MCF 10A (cell line): ENCODE measurements at regions not wholly inside any gene's neighbourhood (a gene's known extent, or its start where the extent isn't known, plus 50 kb on each side); places are given as distances from the start of the nearest gene placed in this dataset.
"Not testable (repeated sequence)": the region's sequence is repeated elsewhere in the genome, so short reads cannot be mapped to it uniquely, and the experiment has no call there.

ENCODE experiments used
- BruUV-seq: library from RNA; stranded (reverse); fragments of 400-500 nt; replicated peaks from 2 replicates; lab custom pipeline; 2021; lab: Mats Ljungman, UMichigan
- CTCF ChIA-PET: fragments of 300-600 bp; sonication (Branson Sonifier 250); formaldehyde crosslinking; extraction: SDS; loops from one replicate; lab custom pipeline; 2021; ENCODE audit warnings: antibody characterized with exemption, inconsistent platforms; lab: Yijun Ruan, JAX
- POLR2A ChIA-PET: fragments of 300-600, 350-650 bp; sonication (Branson Sonifier 250); formaldehyde crosslinking; extraction: SDS; loops from one replicate; lab custom pipeline; 2020; ENCODE audit warnings: antibody characterized with exemption, inconsistent platforms; lab: Yijun Ruan, JAX
- DNase-seq: peaks from one replicate; pipeline ENCODE4 v3.0.0-alpha.2; 2018; ENCODE audit not compliant: unreplicated experiment
- H3K27ac Mint-ChIP-seq: one replicate; pipeline ENCODE4 v1.8.0; 2022; ENCODE audit warnings: mild to moderate bottlenecking, low read depth, mixed read lengths; ENCODE audit not compliant: unreplicated experiment
- H3K27me3 Mint-ChIP-seq: one replicate; pipeline ENCODE4 v1.8.0; 2022; ENCODE audit warnings: mixed read lengths; ENCODE audit not compliant: insufficient read depth, unreplicated experiment
- H3K36me3 Mint-ChIP-seq: one replicate; pipeline ENCODE4 v1.8.0; 2022; ENCODE audit warnings: mild to moderate bottlenecking, moderate library complexity, mixed read lengths; ENCODE audit not compliant: insufficient read depth, unreplicated experiment
- H3K4me1 Mint-ChIP-seq: one replicate; pipeline ENCODE4 v1.8.0; 2022; ENCODE audit warnings: mixed read lengths; ENCODE audit not compliant: insufficient read depth, unreplicated experiment
- H3K4me3 Mint-ChIP-seq: one replicate; pipeline ENCODE4 v1.8.0; 2022; ENCODE audit warnings: mild to moderate bottlenecking, moderate library complexity, mixed read lengths; ENCODE audit not compliant: unreplicated experiment
- H3K9me3 Mint-ChIP-seq: one replicate; pipeline ENCODE4 v1.8.0; 2022; ENCODE audit warnings: mixed read lengths; ENCODE audit not compliant: unreplicated experiment
- intact Hi-C: fragments of 100-400 bp; cut with micrococcal nuclease; formaldehyde crosslinking; loops from 2 replicates; pipeline ENCODE4 v1.14.1; 2022
- TF ChIP-seq, protein P1 (sequence below): fragments of 200-600 bp; IDR thresholded peaks from one replicate; pipeline ENCODE4 v1.8.0; 2022; ENCODE audit warnings: antibody characterized with exemption, mild to moderate bottlenecking; ENCODE audit not compliant: unreplicated experiment

DNA sequence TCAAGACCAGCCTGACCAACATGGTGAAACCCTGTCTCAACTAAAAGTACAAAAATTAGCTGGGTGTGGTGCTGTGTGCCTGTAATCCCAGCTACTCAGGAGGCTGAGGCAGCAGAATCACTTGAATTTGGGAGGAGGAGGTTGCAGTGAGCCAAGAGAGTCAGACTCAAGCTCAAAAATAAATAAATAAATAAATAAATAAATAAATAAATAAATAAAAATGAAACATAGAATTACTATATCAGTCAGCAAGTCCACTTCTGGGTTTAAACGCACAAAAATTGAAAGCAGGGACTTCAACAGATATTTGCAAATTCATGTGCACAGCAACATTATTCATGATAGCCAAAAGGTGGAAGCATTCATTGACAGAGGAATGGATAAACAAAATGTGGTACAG lies 875.2 kb upstream of the ALG10B start:
- H3K27me3 Mint-ChIP-seq, H3K27ac Mint-ChIP-seq, DNase-seq, CTCF ChIA-PET, H3K36me3 Mint-ChIP-seq, BruUV-seq, intact Hi-C loops, H3K4me1 Mint-ChIP-seq, H3K4me3 Mint-ChIP-seq, POLR2A ChIA-PET: not testable (repeated sequence)
- H3K9me3 Mint-ChIP-seq: peaks cover 17% of the 10 kb centered on the region

GRCh38 chr12:37455646-37456045 lies 860.9 kb upstream of the ALG10B start:
- H3K27me3 Mint-ChIP-seq, H3K9me3 Mint-ChIP-seq, H3K4me1 Mint-ChIP-seq, DNase-seq, BruUV-seq, CTCF ChIA-PET, H3K27ac Mint-ChIP-seq, H3K36me3 Mint-ChIP-seq, intact Hi-C loops, H3K4me3 Mint-ChIP-seq, POLR2A ChIA-PET: not testable (repeated sequence)

DNA sequence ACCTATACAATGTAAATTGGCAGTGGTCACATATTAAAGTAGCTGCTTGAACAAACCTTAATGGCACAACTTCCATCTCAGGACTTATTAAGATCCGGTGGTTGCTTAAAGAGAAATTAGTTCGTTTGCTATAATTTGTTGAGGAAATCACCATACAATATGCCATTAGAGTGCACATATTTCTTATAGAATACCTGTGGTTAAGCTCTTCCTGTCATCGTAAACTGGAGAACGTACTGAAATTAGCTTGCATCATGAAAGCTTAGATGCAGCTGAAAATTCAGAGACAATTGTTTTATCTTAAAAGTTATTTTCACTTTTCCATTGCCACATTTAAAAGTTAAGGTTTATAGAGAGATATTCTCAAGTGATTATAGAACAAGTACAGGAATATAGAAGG lies 818.6 kb upstream of the ALG10B start:
- BruUV-seq, CTCF ChIA-PET, intact Hi-C loops, H3K27me3 Mint-ChIP-seq, H3K4me3 Mint-ChIP-seq, H3K36me3 Mint-ChIP-seq, H3K4me1 Mint-ChIP-seq, H3K27ac Mint-ChIP-seq, POLR2A ChIA-PET, H3K9me3 Mint-ChIP-seq, DNase-seq: not testable (repeated sequence)

GRCh38 chr12:37510256-37510655 lies 806.3 kb upstream of the ALG10B start:
- H3K4me1 Mint-ChIP-seq, BruUV-seq, intact Hi-C loops, POLR2A ChIA-PET, H3K27me3 Mint-ChIP-seq, H3K4me3 Mint-ChIP-seq, CTCF ChIA-PET, H3K27ac Mint-ChIP-seq, H3K36me3 Mint-ChIP-seq, DNase-seq: not testable (repeated sequence)
- H3K9me3 Mint-ChIP-seq: peaks cover 18% of the 10 kb centered on the region

- H3K9me3 Mint-ChIP-seq: peaks cover 37% of the 10 kb centered on the region
- DNase-seq, CTCF ChIA-PET, intact Hi-C loops, BruUV-seq, H3K27me3 Mint-ChIP-seq, H3K4me1 Mint-ChIP-seq, POLR2A ChIA-PET, H3K4me3 Mint-ChIP-seq, H3K36me3 Mint-ChIP-seq, H3K27ac Mint-ChIP-seq: not testable (repeated sequence)
Observed at GRCh38 chr12:37540581-37540980, 776.0 kb upstream of the ALG10B start.

DNA sequence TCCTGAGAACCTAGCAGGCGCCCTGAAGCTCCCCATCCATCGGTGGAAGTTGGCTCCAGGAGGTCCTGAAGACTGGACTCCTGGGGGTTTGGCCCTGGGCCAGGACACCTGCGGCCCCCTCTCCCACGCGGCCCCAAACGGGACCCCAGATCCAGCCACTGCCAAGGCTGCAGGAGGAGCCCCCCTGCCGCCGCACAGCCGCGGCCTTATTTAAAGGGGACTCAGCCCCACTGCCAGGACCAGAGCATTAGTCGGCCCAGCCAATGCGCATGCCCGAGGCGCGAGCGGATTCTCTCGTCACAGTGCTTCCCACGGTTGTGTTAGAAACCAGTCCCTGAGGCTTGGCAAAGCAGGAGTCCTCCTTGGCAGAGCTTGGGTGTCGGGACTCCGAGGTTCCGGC lies 775.2 kb upstream of the ALG10B start:
- no peak for DNase-seq
- POLR2A ChIA-PET: no interaction called here
- CTCF ChIA-PET: no interaction called here
- intact Hi-C loops: no loop called here
- TF ChIP-seq, protein P1, sequence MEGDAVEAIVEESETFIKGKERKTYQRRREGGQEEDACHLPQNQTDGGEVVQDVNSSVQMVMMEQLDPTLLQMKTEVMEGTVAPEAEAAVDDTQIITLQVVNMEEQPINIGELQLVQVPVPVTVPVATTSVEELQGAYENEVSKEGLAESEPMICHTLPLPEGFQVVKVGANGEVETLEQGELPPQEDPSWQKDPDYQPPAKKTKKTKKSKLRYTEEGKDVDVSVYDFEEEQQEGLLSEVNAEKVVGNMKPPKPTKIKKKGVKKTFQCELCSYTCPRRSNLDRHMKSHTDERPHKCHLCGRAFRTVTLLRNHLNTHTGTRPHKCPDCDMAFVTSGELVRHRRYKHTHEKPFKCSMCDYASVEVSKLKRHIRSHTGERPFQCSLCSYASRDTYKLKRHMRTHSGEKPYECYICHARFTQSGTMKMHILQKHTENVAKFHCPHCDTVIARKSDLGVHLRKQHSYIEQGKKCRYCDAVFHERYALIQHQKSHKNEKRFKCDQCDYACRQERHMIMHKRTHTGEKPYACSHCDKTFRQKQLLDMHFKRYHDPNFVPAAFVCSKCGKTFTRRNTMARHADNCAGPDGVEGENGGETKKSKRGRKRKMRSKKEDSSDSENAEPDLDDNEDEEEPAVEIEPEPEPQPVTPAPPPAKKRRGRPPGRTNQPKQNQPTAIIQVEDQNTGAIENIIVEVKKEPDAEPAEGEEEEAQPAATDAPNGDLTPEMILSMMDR: no peak
- no peaks in the 10 kb centered on the region for H3K36me3 Mint-ChIP-seq
- no peaks in the 10 kb centered on the region for H3K4me1 Mint-ChIP-seq
- no peak overlapping the region for H3K27ac Mint-ChIP-seq
- peaks cover 38% of the 10 kb centered on the region for H3K9me3 Mint-ChIP-seq
- no peaks in the 10 kb centered on the region for H3K27me3 Mint-ChIP-seq
- BruUV-seq: no TSS peak
- H3K4me3 Mint-ChIP-seq: no peak overlapping the region
